ENCODE measurements at regions not wholly inside any gene's neighbourhood (a gene's known extent, or its start where the extent isn't known, plus 50 kb on each side); places are given as distances from the start of the nearest gene placed in this dataset.

DNA sequence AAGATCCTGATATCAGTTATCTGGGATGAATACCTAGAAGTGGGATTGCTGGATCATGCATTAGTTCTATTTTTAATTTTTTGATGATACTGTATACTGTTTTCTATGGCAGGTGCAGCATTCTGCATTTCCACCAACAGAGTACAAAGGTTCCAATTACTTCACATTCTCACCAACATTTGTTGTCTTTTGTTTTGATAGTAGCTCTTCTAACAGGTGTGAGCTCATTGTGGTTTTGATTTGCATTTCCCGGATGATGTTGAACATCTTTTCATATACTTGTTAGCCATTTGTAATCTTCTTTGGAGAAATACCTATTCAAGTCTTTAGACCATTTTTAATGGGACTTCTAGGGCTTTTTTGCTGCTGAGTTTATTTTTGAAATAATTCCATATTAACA, 139.2 kb upstream of the AMOT start:
- no peak overlapping the region for H3K4me3 ChIP-seq (ENCODE audit: low read depth, low read length)
- TF ChIP-seq, protein P1, sequence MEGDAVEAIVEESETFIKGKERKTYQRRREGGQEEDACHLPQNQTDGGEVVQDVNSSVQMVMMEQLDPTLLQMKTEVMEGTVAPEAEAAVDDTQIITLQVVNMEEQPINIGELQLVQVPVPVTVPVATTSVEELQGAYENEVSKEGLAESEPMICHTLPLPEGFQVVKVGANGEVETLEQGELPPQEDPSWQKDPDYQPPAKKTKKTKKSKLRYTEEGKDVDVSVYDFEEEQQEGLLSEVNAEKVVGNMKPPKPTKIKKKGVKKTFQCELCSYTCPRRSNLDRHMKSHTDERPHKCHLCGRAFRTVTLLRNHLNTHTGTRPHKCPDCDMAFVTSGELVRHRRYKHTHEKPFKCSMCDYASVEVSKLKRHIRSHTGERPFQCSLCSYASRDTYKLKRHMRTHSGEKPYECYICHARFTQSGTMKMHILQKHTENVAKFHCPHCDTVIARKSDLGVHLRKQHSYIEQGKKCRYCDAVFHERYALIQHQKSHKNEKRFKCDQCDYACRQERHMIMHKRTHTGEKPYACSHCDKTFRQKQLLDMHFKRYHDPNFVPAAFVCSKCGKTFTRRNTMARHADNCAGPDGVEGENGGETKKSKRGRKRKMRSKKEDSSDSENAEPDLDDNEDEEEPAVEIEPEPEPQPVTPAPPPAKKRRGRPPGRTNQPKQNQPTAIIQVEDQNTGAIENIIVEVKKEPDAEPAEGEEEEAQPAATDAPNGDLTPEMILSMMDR (IDR thresholded peaks at IDR 0.05; ENCODE audit: insufficient read depth, low read depth, low read length): no peak
- no peak for DNase-seq (ENCODE audit: low read depth)

DNA sequence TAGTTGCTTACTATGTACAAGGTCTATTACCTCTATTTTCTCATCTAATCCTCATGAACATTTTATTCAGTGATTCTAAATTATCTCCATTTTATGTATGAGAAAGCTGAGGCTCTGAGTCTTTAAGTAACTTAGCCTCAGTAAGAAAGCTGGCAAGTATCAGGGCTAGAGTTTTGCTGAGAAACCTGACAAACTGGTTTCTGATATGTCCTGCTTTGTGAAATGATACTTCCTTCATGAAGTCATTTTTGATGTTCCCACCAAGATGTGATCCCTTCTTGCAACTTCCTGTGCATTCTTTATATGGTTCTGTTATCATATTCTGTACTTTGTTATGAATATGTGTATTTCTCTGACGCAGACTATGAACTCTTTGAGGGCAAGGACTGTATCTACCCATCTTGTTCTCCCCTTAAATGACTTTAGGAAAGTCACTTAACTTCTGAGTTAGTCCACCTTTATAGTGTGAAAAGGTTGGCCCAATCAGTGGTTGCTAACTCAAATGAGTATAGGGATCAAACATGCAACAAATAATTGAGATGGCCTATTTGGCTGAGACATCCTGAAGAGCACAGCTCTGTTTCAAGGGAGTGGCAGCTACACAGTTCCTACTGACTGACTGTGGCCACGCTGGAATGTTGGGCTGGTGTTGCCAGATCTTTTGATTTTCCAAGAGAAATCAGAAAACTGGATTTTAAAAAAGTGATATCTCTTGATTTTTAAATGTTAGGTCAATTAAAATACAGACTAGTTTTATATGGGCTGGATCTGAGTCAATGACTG, 127.9 kb upstream of the AMOT start:
- H3K4me3 ChIP-seq (ENCODE audit: low read depth, low read length): no peak overlapping the region
- TF ChIP-seq, protein P1 (IDR thresholded peaks at IDR 0.05; ENCODE audit: insufficient read depth, low read depth, low read length): no peak
- no peak for DNase-seq (ENCODE audit: low read depth)

DNA sequence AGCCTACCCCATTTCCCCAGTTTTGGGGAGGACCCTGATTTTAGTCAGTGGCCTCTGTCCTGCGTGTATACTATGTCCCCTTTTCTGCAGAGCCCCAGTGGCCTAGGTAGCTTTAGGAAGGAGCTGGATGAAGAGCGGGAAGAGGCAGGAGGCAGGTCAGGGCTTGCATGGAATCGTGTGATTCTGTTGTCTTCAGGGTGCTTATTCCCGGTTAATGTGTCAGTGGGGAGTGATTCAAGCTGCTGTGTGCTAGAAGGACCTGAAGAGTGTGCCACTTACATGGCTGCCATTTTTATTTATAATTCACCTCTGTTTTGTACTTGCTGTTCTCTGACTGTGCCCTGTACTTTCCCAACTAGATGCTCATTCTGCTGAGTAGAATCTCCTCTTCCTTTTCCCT, 127.3 kb upstream of the AMOT start:
- TF ChIP-seq, protein P1 (IDR thresholded peaks at IDR 0.05; ENCODE audit: insufficient read depth, low read depth, low read length): no peak
- no peak for DNase-seq (ENCODE audit: low read depth)
- H3K4me3 ChIP-seq (ENCODE audit: low read depth, low read length): no peak overlapping the region

DNA sequence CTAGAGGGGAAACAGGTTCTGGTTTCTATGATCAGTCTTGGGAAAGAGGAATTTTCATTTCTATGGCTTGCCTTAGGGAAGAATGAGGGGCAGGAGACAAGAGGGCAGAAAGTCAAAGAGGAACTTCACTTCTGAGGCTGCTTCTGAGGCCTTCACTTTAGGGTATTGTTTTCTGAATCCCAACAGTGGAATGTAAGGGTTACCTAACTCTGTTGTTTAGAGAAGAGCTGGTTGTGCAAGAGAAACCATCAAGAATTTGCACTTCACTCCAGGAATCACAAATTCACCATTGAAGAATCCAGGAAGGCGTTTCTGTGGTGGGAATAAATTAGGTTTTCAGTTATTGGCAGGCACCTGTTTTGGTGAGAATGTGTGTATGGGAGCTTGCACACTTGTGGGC, 126.7 kb upstream of the AMOT start:
- TF ChIP-seq, protein P1 (IDR thresholded peaks at IDR 0.05; ENCODE audit: insufficient read depth, low read depth, low read length): no peak
- no peak overlapping the region for H3K4me3 ChIP-seq (ENCODE audit: low read depth, low read length)
- no peak for DNase-seq (ENCODE audit: low read depth)

DNA sequence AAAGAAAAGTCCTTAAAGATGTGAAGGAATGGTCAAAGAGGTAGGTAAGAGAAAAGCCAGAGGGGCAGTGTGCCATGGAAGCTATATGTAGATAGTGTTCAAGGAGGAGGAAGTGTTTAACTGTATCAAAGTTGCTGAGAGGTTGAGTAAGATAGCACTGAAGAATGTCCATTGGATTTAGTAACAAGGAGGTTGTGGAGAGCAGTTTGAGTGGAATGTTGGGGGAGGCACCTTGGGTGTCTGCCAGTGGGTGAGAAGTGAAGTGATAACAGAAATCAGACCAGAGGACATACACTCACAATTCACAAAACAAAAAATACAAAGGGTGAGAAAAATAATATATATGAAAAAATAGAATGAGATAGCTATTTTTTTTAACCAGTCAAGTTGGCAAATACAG, 121.3 kb upstream of the AMOT start:
- no peak overlapping the region for H3K4me3 ChIP-seq (ENCODE audit: low read depth, low read length)
- TF ChIP-seq, protein P1 (IDR thresholded peaks at IDR 0.05; ENCODE audit: insufficient read depth, low read depth, low read length): no peak
- DNase-seq (ENCODE audit: low read depth): no peak

DNA sequence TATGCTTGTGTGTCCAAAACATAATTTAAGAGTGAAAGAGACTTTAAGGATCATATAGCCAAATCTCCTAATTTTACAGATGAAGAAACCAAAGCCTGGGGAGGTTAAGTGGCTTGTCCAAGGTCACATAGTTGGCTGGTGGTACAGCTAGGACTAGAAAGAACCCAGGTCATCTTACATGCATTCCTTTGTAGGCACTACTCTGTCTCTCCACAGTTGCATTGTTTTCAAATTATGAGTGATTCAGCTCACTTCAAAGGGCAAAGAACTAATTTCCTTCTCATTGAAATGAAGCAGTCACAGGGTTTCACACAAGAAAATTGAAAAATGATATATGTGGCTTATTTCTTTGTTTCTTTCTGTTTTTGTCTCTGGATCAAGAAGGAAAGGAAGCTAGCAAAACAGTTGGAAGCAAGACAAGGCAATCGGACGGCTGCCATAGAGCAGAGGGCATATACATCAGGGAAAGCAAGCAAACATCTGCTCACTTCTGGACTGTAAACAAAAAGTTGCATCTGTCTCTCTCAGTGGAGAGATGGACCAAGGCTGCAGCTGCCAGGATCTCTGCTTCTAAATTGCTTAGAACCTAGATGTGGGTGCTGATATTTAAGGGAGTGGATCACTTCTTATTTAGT, 107.5 kb upstream of the AMOT start:
- no peak overlapping the region for H3K4me3 ChIP-seq (ENCODE audit: low read depth, low read length)
- TF ChIP-seq, protein P1 (IDR thresholded peaks at IDR 0.05; ENCODE audit: insufficient read depth, low read depth, low read length): no peak
- no peak for DNase-seq (ENCODE audit: low read depth)
